ENCODE measurements at regions not wholly inside any gene's neighbourhood (a gene's known extent, or its start where the extent isn't known, plus 50 kb on each side); places are given as distances from the start of the nearest gene placed in this dataset.

- peak; percentile 28 for DNase-seq
- Mint-ChIP-seq H3K27ac (no peak overlapping the region), H3K4me3 (no peak overlapping the region), H3K9me3 (no peaks in the 10 kb centered on the region), H3K27me3 (ENCODE audit: low read depth, poor library complexity) (peaks cover 23% of the 10 kb centered on the region), H3K36me3 (ENCODE audit: low read depth) (no peaks in the 10 kb centered on the region), H3K4me1 (peaks cover 61% of the 10 kb centered on the region)
- TF ChIP-seq CTCF (IDR thresholded peaks at IDR 0.05) = no peak
Observed at GRCh38 chr9:89814340-89815040, 209.7 kb downstream of the GADD45G start.

GRCh38 chr9:89815061-89815902 is 210.5 kb downstream of the GADD45G start:
- Mint-ChIP-seq H3K27ac (no peak overlapping the region), H3K36me3 (ENCODE audit: low read depth) (no peaks in the 10 kb centered on the region), H3K27me3 (ENCODE audit: low read depth, poor library complexity) (peaks cover 20% of the 10 kb centered on the region), H3K4me3 (no peak overlapping the region), H3K4me1 (peaks cover 53% of the 10 kb centered on the region), H3K9me3 (no peaks in the 10 kb centered on the region)
- no peak for TF ChIP-seq CTCF (IDR thresholded peaks at IDR 0.05)
- no peak for DNase-seq

GRCh38 chr9:89815903-89816573 is 211.2 kb downstream of the GADD45G start:
- Mint-ChIP-seq H3K36me3 (ENCODE audit: low read depth) (no peaks in the 10 kb centered on the region), H3K4me3 (no peak overlapping the region), H3K27me3 (ENCODE audit: low read depth, poor library complexity) (peaks cover 14% of the 10 kb centered on the region), H3K27ac (no peak overlapping the region), H3K4me1 (peaks cover 46% of the 10 kb centered on the region), H3K9me3 (no peaks in the 10 kb centered on the region)
- no peak for TF ChIP-seq CTCF (IDR thresholded peaks at IDR 0.05)
- DNase-seq = no peak

- Mint-ChIP-seq H3K4me1 (peaks cover 43% of the 10 kb centered on the region), H3K9me3 (no peaks in the 10 kb centered on the region), H3K4me3 (no peak overlapping the region), H3K27me3 (ENCODE audit: low read depth, poor library complexity) (peaks cover 11% of the 10 kb centered on the region), H3K36me3 (ENCODE audit: low read depth) (no peaks in the 10 kb centered on the region), H3K27ac (no peak overlapping the region)
- no peak for TF ChIP-seq CTCF (IDR thresholded peaks at IDR 0.05)
- DNase-seq = no peak
Observed at GRCh38 chr9:89817151-89817950, 212.5 kb downstream of the GADD45G start.

GRCh38 chr9:89820337-89820736 is 215.5 kb downstream of the GADD45G start:
- no peak for TF ChIP-seq CTCF (IDR thresholded peaks at IDR 0.05)
- Mint-ChIP-seq H3K27ac (no peak overlapping the region), H3K36me3 (ENCODE audit: low read depth) (no peaks in the 10 kb centered on the region), H3K9me3 (no peaks in the 10 kb centered on the region), H3K4me1 (peaks cover 23% of the 10 kb centered on the region), H3K4me3 (no peak overlapping the region), H3K27me3 (ENCODE audit: low read depth, poor library complexity) (peaks cover 11% of the 10 kb centered on the region)
- no peak for DNase-seq
